Testis (tissue), 2 donors: ENCODE measurements at regions not wholly inside any gene's neighbourhood (a gene's known extent, or its start where the extent isn't known, plus 50 kb on each side); places are given as distances from the start of the nearest gene placed in this dataset.

Experiments
- DNase-seq: peaks from one replicate; pipeline ENCODE4 v3.0.0-alpha.2; 2019
- H3K27ac ChIP-seq, 2 donors: fragments of 200-600 bp; sonication (generic); one replicate each; pipeline ENCODE4 v1.5.1; 2019
- H3K27me3 ChIP-seq: fragments of 200-600 bp; sonication (generic); one replicate; pipeline ENCODE4 v1.5.1; 2019
- H3K36me3 ChIP-seq: fragments of 200-600 bp; sonication (generic); one replicate; pipeline ENCODE4 v1.5.1; 2017; ENCODE audit warnings: low read depth; ENCODE audit errors: missing control alignments
- H3K4me1 ChIP-seq: fragments of 200-600 bp; sonication (generic); one replicate; pipeline ENCODE4 v1.5.1; 2019
- H3K4me3 ChIP-seq, 2 donors: fragments of 200-600 bp; sonication (generic); one replicate each; pipeline ENCODE4 v1.5.1; 2017 to 2019
- H3K9me3 ChIP-seq: fragments of 200-600 bp; sonication (generic); one replicate; pipeline ENCODE4 v1.5.1; 2017
- CTCF ChIP-seq, 3 experiments: fragments of 450-650 bp in 2 of 3; fragments of 200-600 bp in 1 of 3; sonication (generic) in 1 of 3; IDR thresholded peaks; one replicate each; pipeline ENCODE4 v1.5.1; 2016 to 2019; ENCODE audit warnings: antibody characterized with exemption in 3 of 3, mild to moderate bottlenecking in 2 of 3, moderate library complexity in 1 of 3
- POLR2A ChIP-seq: fragments of 450-650 bp; IDR thresholded peaks from one replicate; pipeline ENCODE4 v1.6.1; 2017; ENCODE audit warnings: antibody characterized with exemption, mild to moderate bottlenecking, moderate library complexity
- WGBS, 2 donors: methylation state at CpG; one replicate each; pipeline ENCODE4 v1.1.5; 2018; 5-methylcytosine and 5-hydroxymethylcytosine counted together
- intact Hi-C: fragments of 100-400 bp; cut with DNase I; formaldehyde crosslinking; loops from one replicate; pipeline ENCODE4 v1.15.1; 2023; ENCODE audit warnings: low total_unique reads

GRCh38 chr5:175219366-175219765 lies 224.6 kb downstream of the DRD1 start:
- Histone ChIP-seq H3K27me3 (no peaks in the 10 kb centered on the region), H3K27ac (no peak overlapping the region), H3K4me1 (no peaks in the 10 kb centered on the region), H3K36me3 (no peaks in the 10 kb centered on the region), H3K9me3 (no peaks in the 10 kb centered on the region), H3K4me3 (no peak overlapping the region)
- no peak for DNase-seq
- no peak for TF ChIP-seq CTCF (IDR thresholded peaks at IDR 0.05)
- no peak for TF ChIP-seq POLR2A
- 19 to 22% methylated on average over 2 of the region's 2 CpGs for WGBS, 2 donors
- intact Hi-C loops, result no loop called here

GRCh38 chr5:175216991-175217390 lies 227.0 kb downstream of the DRD1 start:
- no peak for TF ChIP-seq POLR2A
- no peaks in the 10 kb centered on the region for H3K27me3 ChIP-seq
- no peaks in the 10 kb centered on the region for H3K9me3 ChIP-seq
- DNase-seq, result no peak
- no peaks in the 10 kb centered on the region for H3K4me1 ChIP-seq
- no peaks in the 10 kb centered on the region for H3K36me3 ChIP-seq
- 82 to 90% methylated on average over 6 of the region's 6 CpGs for WGBS, 2 donors
- intact Hi-C loops, result no loop called here
- H3K4me3 ChIP-seq, result no peak overlapping the region
- no peak overlapping the region for H3K27ac ChIP-seq

- H3K4me1 ChIP-seq, result no peaks in the 10 kb centered on the region
- no peaks in the 10 kb centered on the region for H3K9me3 ChIP-seq
- 63 to 69% methylated on average over 11 of the region's 11 CpGs for WGBS, 2 donors
- intact Hi-C loops, result no loop called here
- no peaks in the 10 kb centered on the region for H3K27me3 ChIP-seq
- H3K27ac ChIP-seq, result no peak overlapping the region
- TF ChIP-seq CTCF (IDR thresholded peaks at IDR 0.05) (no peak), POLR2A (no peak)
- no peak for DNase-seq
- no peak overlapping the region for H3K4me3 ChIP-seq
- no peaks in the 10 kb centered on the region for H3K36me3 ChIP-seq
Measured at GRCh38 chr5:175215906-175216305, 228.1 kb downstream of the DRD1 start.

GRCh38 chr5:175214152-175214551 lies 229.8 kb downstream of the DRD1 start:
- 21 to 40% methylated on average over 2 of the region's 2 CpGs for WGBS, 2 donors
- Histone ChIP-seq H3K27me3 (no peaks in the 10 kb centered on the region), H3K4me1 (no peaks in the 10 kb centered on the region), H3K4me3 (no peak overlapping the region), H3K9me3 (no peaks in the 10 kb centered on the region), H3K27ac (no peak overlapping the region), H3K36me3 (no peaks in the 10 kb centered on the region)
- no peak for DNase-seq
- intact Hi-C loops, result no loop called here
- TF ChIP-seq CTCF (IDR thresholded peaks at IDR 0.05) (no peak), POLR2A (no peak)

GRCh38 chr5:175211956-175212756 lies 231.8 kb downstream of the DRD1 start:
- H3K9me3 ChIP-seq, result no peaks in the 10 kb centered on the region
- no peaks in the 10 kb centered on the region for H3K36me3 ChIP-seq
- no peak for DNase-seq
- no peaks in the 10 kb centered on the region for H3K4me1 ChIP-seq
- intact Hi-C loops, result no loop called here
- TF ChIP-seq POLR2A (no peak), CTCF (IDR thresholded peaks at IDR 0.05) (no peak)
- H3K27me3 ChIP-seq, result no peaks in the 10 kb centered on the region
- WGBS, 2 donors, result 61 to 62% methylated on average over 8 of the region's 8 CpGs
- no peak overlapping the region for H3K4me3 ChIP-seq
- H3K27ac ChIP-seq, result no peak overlapping the region
